ENCODE measurements at regions not wholly inside any gene's neighbourhood (a gene's known extent, or its start where the extent isn't known, plus 50 kb on each side); places are given as distances from the start of the nearest gene placed in this dataset.

GRCh38 chr6:74857157-74857556 lies 348.7 kb downstream of the COL12A1 start:
- Histone ChIP-seq H3K36me3 (ENCODE audit: insufficient read depth, low read length) (no peaks in the 10 kb centered on the region), H3K4me3 (ENCODE audit: low read depth in 1 of 2, low read length in 2 of 2) (no peak overlapping the region), H3K4me2 (ENCODE audit: insufficient read depth, low read length) (no peak overlapping the region), H3K27ac (ENCODE audit: low read length) (no peak overlapping the region), H3K27me3 (ENCODE audit: insufficient read depth, low read length, poor library complexity) (no peaks in the 10 kb centered on the region), H3K9ac (ENCODE audit: low read depth, low read length) (no peak overlapping the region), H3K4me1 (ENCODE audit: insufficient read depth, low read length) (no peaks in the 10 kb centered on the region), H3K79me2 (ENCODE audit: insufficient read depth, low read length) (no peaks in the 10 kb centered on the region), H4K20me1 (ENCODE audit: insufficient read depth, low read length) (no peaks in the 10 kb centered on the region), H3K9me3 (ENCODE audit: insufficient read depth, low read length, severe bottlenecking) (no peaks in the 10 kb centered on the region), H2AFZ (ENCODE audit: low read depth, low read length) (no peak overlapping the region)
- no peak for ATAC-seq (ENCODE audit: insufficient read depth, low read depth)
- TF ChIP-seq CTCF (IDR thresholded peaks at IDR 0.05; ENCODE audit: borderline replicate concordance, extremely low read depth, low read length, poor library complexity, severe bottlenecking) (no peak), EZH2 (IDR thresholded peaks at IDR 0.05; ENCODE audit: borderline replicate concordance, low read depth, low read length, severe bottlenecking) (no peak)
- no peak for DNase-seq

- ATAC-seq (ENCODE audit: insufficient read depth, low read depth) (no peak), DNase-seq (no peak)
- Histone ChIP-seq H3K4me2 (ENCODE audit: insufficient read depth, low read length) (no peak overlapping the region), H3K27me3 (ENCODE audit: insufficient read depth, low read length, poor library complexity) (no peaks in the 10 kb centered on the region), H3K4me1 (ENCODE audit: insufficient read depth, low read length) (no peaks in the 10 kb centered on the region), H3K79me2 (ENCODE audit: insufficient read depth, low read length) (no peaks in the 10 kb centered on the region), H3K27ac (ENCODE audit: low read length) (no peak overlapping the region), H2AFZ (ENCODE audit: low read depth, low read length) (no peak overlapping the region), H3K36me3 (ENCODE audit: insufficient read depth, low read length) (no peaks in the 10 kb centered on the region), H3K9me3 (ENCODE audit: insufficient read depth, low read length, severe bottlenecking) (no peaks in the 10 kb centered on the region), H3K4me3 (ENCODE audit: low read depth in 1 of 2, low read length in 2 of 2) (no peak overlapping the region), H3K9ac (ENCODE audit: low read depth, low read length) (no peak overlapping the region), H4K20me1 (ENCODE audit: insufficient read depth, low read length) (no peaks in the 10 kb centered on the region)
- TF ChIP-seq CTCF (IDR thresholded peaks at IDR 0.05; ENCODE audit: borderline replicate concordance, extremely low read depth, low read length, poor library complexity, severe bottlenecking) (no peak), EZH2 (IDR thresholded peaks at IDR 0.05; ENCODE audit: borderline replicate concordance, low read depth, low read length, severe bottlenecking) (no peak)
Observed at GRCh38 chr6:74853991-74854390, 351.9 kb downstream of the COL12A1 start.

GRCh38 chr6:74851596-74851995 lies 354.3 kb downstream of the COL12A1 start:
- no peak for TF ChIP-seq EZH2 (IDR thresholded peaks at IDR 0.05; ENCODE audit: borderline replicate concordance, low read depth, low read length, severe bottlenecking)
- ATAC-seq (ENCODE audit: insufficient read depth, low read depth) = no peak
- no peak for DNase-seq

GRCh38 chr6:74840953-74841352 lies 364.9 kb downstream of the COL12A1 start:
- Histone ChIP-seq H3K36me3 (ENCODE audit: insufficient read depth, low read length) (no peaks in the 10 kb centered on the region), H3K4me2 (ENCODE audit: insufficient read depth, low read length) (no peak overlapping the region), H3K79me2 (ENCODE audit: insufficient read depth, low read length) (no peaks in the 10 kb centered on the region), H4K20me1 (ENCODE audit: insufficient read depth, low read length) (no peaks in the 10 kb centered on the region), H3K27me3 (ENCODE audit: insufficient read depth, low read length, poor library complexity) (no peaks in the 10 kb centered on the region), H3K27ac (ENCODE audit: low read length) (no peak overlapping the region), H3K9me3 (ENCODE audit: insufficient read depth, low read length, severe bottlenecking) (no peaks in the 10 kb centered on the region), H3K4me3 (ENCODE audit: low read depth in 1 of 2, low read length in 2 of 2) (no peak overlapping the region), H3K4me1 (ENCODE audit: insufficient read depth, low read length) (no peaks in the 10 kb centered on the region), H2AFZ (ENCODE audit: low read depth, low read length) (no peak overlapping the region), H3K9ac (ENCODE audit: low read depth, low read length) (no peak overlapping the region)
- TF ChIP-seq CTCF (IDR thresholded peaks at IDR 0.05; ENCODE audit: borderline replicate concordance, extremely low read depth, low read length, poor library complexity, severe bottlenecking) (no peak), EZH2 (IDR thresholded peaks at IDR 0.05; ENCODE audit: borderline replicate concordance, low read depth, low read length, severe bottlenecking) (no peak)
- ATAC-seq (ENCODE audit: insufficient read depth, low read depth) (no peak), DNase-seq (no peak)

More at GRCh38 chr6:74851596-74851995, 354.3 kb downstream of the COL12A1 start:
- no peak overlapping the region for H3K27ac ChIP-seq (ENCODE audit: low read length)
- no peaks in the 10 kb centered on the region for H3K27me3 ChIP-seq (ENCODE audit: insufficient read depth, low read length, poor library complexity)
- no peaks in the 10 kb centered on the region for H3K4me1 ChIP-seq (ENCODE audit: insufficient read depth, low read length)
- H2AFZ ChIP-seq (ENCODE audit: low read depth, low read length) = no peak overlapping the region
- H4K20me1 ChIP-seq (ENCODE audit: insufficient read depth, low read length) = no peaks in the 10 kb centered on the region
- no peak overlapping the region for H3K9ac ChIP-seq (ENCODE audit: low read depth, low read length)
- no peaks in the 10 kb centered on the region for H3K79me2 ChIP-seq (ENCODE audit: insufficient read depth, low read length)
- H3K9me3 ChIP-seq (ENCODE audit: insufficient read depth, low read length, severe bottlenecking) = no peaks in the 10 kb centered on the region
- no peak overlapping the region for H3K4me3 ChIP-seq (ENCODE audit: low read depth in 1 of 2, low read length in 2 of 2)
- H3K36me3 ChIP-seq (ENCODE audit: insufficient read depth, low read length) = no peaks in the 10 kb centered on the region
- no peak overlapping the region for H3K4me2 ChIP-seq (ENCODE audit: insufficient read depth, low read length)
